Esophagus muscularis mucosa (tissue), 4 donors: ENCODE measurements at regions not wholly inside any gene's neighbourhood (a gene's known extent, or its start where the extent isn't known, plus 50 kb on each side); places are given as distances from the start of the nearest gene placed in this dataset.

Experiments used
- DNase-seq: peaks from one replicate; pipeline ENCODE4 v3.0.0-alpha.2; 2017; ENCODE audit errors: extremely low spot score
- H3K27ac ChIP-seq, 4 donors: fragments of 200-600 bp; sonication (generic); replicated peaks in 1 of 4; 1 replicate in 3 of 4; 2 replicates in 1 of 4; pipeline ENCODE4 v1.5.1; 2016 to 2019; ENCODE audit warnings: mild to moderate bottlenecking in 1 of 4
- H3K27me3 ChIP-seq, 4 donors: fragments of 200-600 bp; sonication (generic); one replicate each; pipeline versions ENCODE4 v1.5.1 to v1.6.0; 2016 to 2019
- H3K36me3 ChIP-seq, 4 donors: fragments of 200-600 bp; sonication (generic); one replicate each; pipeline ENCODE4 v1.5.1; 2016 to 2019
- H3K4me1 ChIP-seq, 4 donors: fragments of 200-600 bp; sonication (generic); one replicate each; pipeline ENCODE4 v1.5.1; 2016 to 2019
- H3K4me3 ChIP-seq, 4 donors: fragments of 200-600 bp; sonication (generic); 1 replicate in 2 of 4; 2 replicates in 2 of 4; pipeline ENCODE4 v1.5.1; 2016 to 2019; ENCODE audit warnings: mild to moderate bottlenecking in 4 of 4, moderate library complexity in 1 of 4
- H3K9me3 ChIP-seq, 4 donors: fragments of 200-600 bp; sonication (generic); 1 replicate in 3 of 4; 2 replicates in 1 of 4; pipeline ENCODE4 v1.5.1; 2016 to 2019
- CTCF ChIP-seq, 3 experiments: fragments of 200-600 bp in 2 of 3; fragments of 450-650 bp in 1 of 3; sonication (generic) in 2 of 3; IDR thresholded peaks; one replicate each; pipeline ENCODE4 v1.5.1; 2017 to 2019; ENCODE audit warnings: antibody characterized with exemption in 3 of 3, mild to moderate bottlenecking in 2 of 3, moderate library complexity in 1 of 3
- EP300 ChIP-seq: sonication (generic); formaldehyde crosslinking; IDR thresholded peaks from one replicate; pipeline ENCODE4 v1.6.1; 2017; ENCODE audit warnings: antibody characterized with exemption
- POLR2A ChIP-seq: fragments of 450-650 bp; IDR thresholded peaks from one replicate; pipeline ENCODE4 v1.6.1; 2017; ENCODE audit warnings: antibody characterized with exemption, moderate library complexity, mild to moderate bottlenecking, low read depth
- POLR2AphosphoS5 ChIP-seq, 2 donors: sonication (generic); formaldehyde crosslinking; IDR thresholded peaks; one replicate each; pipeline ENCODE4 v1.6.1; 2017; ENCODE audit warnings: antibody characterized with exemption in 2 of 2
- WGBS: methylation state at CpG from one replicate; pipeline ENCODE4 v1.1.5; 2018; 5-methylcytosine and 5-hydroxymethylcytosine counted together
- intact Hi-C: fragments of 100-400 bp; cut with DNase I; formaldehyde crosslinking; loops from one replicate; pipeline ENCODE4 v1.15.1; 2023

GRCh38 chr14:53495846-53496343, 342.8 kb upstream of the DDHD1 start:
- intact Hi-C loops = no loop called here
- Histone ChIP-seq H3K9me3 (no peaks in the 10 kb centered on the region), H3K4me1 (peaks cover 0 to 6% (median 2%) of the 10 kb centered on the region in 4 donors), H3K4me3 (no peak overlapping the region), H3K27me3 (no peaks in the 10 kb centered on the region), H3K36me3 (no peaks in the 10 kb centered on the region), H3K27ac (no peak overlapping the region)
- WGBS = 95% methylated on average over 9 of the region's 9 CpGs
- no peak for DNase-seq
- no peak for TF ChIP-seq EP300
- no peak for TF ChIP-seq POLR2A
- no peak for TF ChIP-seq CTCF (IDR thresholded peaks at IDR 0.05)
- no peak for TF ChIP-seq POLR2AphosphoS5 (IDR thresholded peaks at IDR 0.05)

GRCh38 chr14:53494587-53494986, 341.5 kb upstream of the DDHD1 start:
- no peaks in the 10 kb centered on the region for H3K36me3 ChIP-seq
- H3K27ac ChIP-seq = no peak overlapping the region
- DNase-seq = no peak
- WGBS = 70% methylated on average over 1 of the region's 1 CpG
- peaks cover 0 to 5% (median 0%) of the 10 kb centered on the region in 4 donors for H3K4me1 ChIP-seq
- H3K27me3 ChIP-seq = no peaks in the 10 kb centered on the region
- no peak overlapping the region for H3K4me3 ChIP-seq
- TF ChIP-seq EP300 = no peak
- TF ChIP-seq CTCF (IDR thresholded peaks at IDR 0.05) = no peak
- no peak for TF ChIP-seq POLR2A
- TF ChIP-seq POLR2AphosphoS5 (IDR thresholded peaks at IDR 0.05) = no peak
- no peaks in the 10 kb centered on the region for H3K9me3 ChIP-seq
- intact Hi-C loops = no loop called here

- no peaks in the 10 kb centered on the region for H3K27me3 ChIP-seq
- no peak for DNase-seq
- no peak overlapping the region for H3K4me3 ChIP-seq
- no peak overlapping the region for H3K27ac ChIP-seq
- no peaks in the 10 kb centered on the region for H3K9me3 ChIP-seq
- no peaks in the 10 kb centered on the region for H3K36me3 ChIP-seq
- intact Hi-C loops = no loop called here
- TF ChIP-seq CTCF (IDR thresholded peaks at IDR 0.05) (no peak), POLR2AphosphoS5 (IDR thresholded peaks at IDR 0.05) (no peak), EP300 (no peak), POLR2A (no peak)
- 100% methylated on average over 1 of the region's 1 CpG for WGBS
- peaks cover 0 to 5% (median 0%) of the 10 kb centered on the region in 4 donors for H3K4me1 ChIP-seq
Measured at GRCh38 chr14:53493860-53494259, 340.7 kb upstream of the DDHD1 start.

- WGBS = 81% methylated on average over 2 of the region's 2 CpGs
- TF ChIP-seq POLR2A = no peak
- no peak for TF ChIP-seq EP300
- no peak for TF ChIP-seq CTCF (IDR thresholded peaks at IDR 0.05)
- no peak for TF ChIP-seq POLR2AphosphoS5 (IDR thresholded peaks at IDR 0.05)
- no peak overlapping the region for H3K27ac ChIP-seq
- intact Hi-C loops = no loop called here
- no peaks in the 10 kb centered on the region for H3K36me3 ChIP-seq
- no peaks in the 10 kb centered on the region for H3K27me3 ChIP-seq
- H3K9me3 ChIP-seq = no peaks in the 10 kb centered on the region
- H3K4me3 ChIP-seq = no peak overlapping the region
- H3K4me1 ChIP-seq = peaks cover 0 to 5% (median 0%) of the 10 kb centered on the region in 4 donors
- no peak for DNase-seq
Measured at GRCh38 chr14:53493320-53493719, 340.2 kb upstream of the DDHD1 start.

- Histone ChIP-seq H3K27ac (no peak overlapping the region), H3K36me3 (no peaks in the 10 kb centered on the region), H3K4me3 (no peak overlapping the region), H3K27me3 (no peaks in the 10 kb centered on the region), H3K4me1 (peaks cover 0 to 5% (median 0%) of the 10 kb centered on the region in 4 donors), H3K9me3 (no peaks in the 10 kb centered on the region)
- DNase-seq = no peak
- WGBS = 85% methylated on average over 5 of the region's 5 CpGs
- intact Hi-C loops = no loop called here
- no peak for TF ChIP-seq POLR2A
- no peak for TF ChIP-seq POLR2AphosphoS5 (IDR thresholded peaks at IDR 0.05)
- TF ChIP-seq CTCF (IDR thresholded peaks at IDR 0.05) = no peak
Measured at GRCh38 chr14:53491884-53492277, 338.8 kb upstream of the DDHD1 start.
